PC-9 (cell line): ENCODE measurements at regions not wholly inside any gene's neighbourhood (a gene's known extent, or its start where the extent isn't known, plus 50 kb on each side); places are given as distances from the start of the nearest gene placed in this dataset.

Source experiments
- BruUV-seq: library from RNA; stranded (reverse); fragments of 400-500 nt; replicated peaks from 2 replicates; lab custom pipeline; 2021; lab: Mats Ljungman, UMichigan
- CTCF ChIA-PET: fragments of 300-600 bp; sonication (Branson Sonifier 250); formaldehyde crosslinking; loops from one replicate; lab custom pipeline; 2022; ENCODE audit warnings: antibody characterized with exemption; lab: Charles Lee
- POLR2A ChIA-PET: fragments of 300-600 bp; sonication (Branson Sonifier 250); formaldehyde crosslinking; loops from one replicate; lab custom pipeline; 2022; ENCODE audit warnings: antibody characterized with exemption; ENCODE audit not compliant: unreplicated experiment; lab: Charles Lee
- DNase-seq, 2 experiments: peaks; one replicate each; pipeline versions ENCODE4 v3.0.0 to v3.0.0-alpha.2; 2015 to 2022; ENCODE audit warnings: mixed read lengths in 1 of 2
- H2AFZ ChIP-seq: fragments of 200-600 bp; sonication (generic); 2 replicates; pipeline ENCODE4 v1.8.1; 2017; ENCODE audit warnings: antibody characterized with exemption
- H3F3A ChIP-seq: fragments of 200-600 bp; sonication (generic); 2 replicates; pipeline ENCODE4 v1.8.1; 2017; ENCODE audit warnings: antibody characterized with exemption, mild to moderate bottlenecking, low read depth; ENCODE audit not compliant: insufficient read depth
- H3K27ac ChIP-seq: fragments of 200-600 bp; sonication (generic); 2 replicates; pipeline ENCODE4 v1.6.1; 2016; ENCODE audit warnings: mixed run types
- H3K27me3 ChIP-seq: fragments of 200-600 bp; sonication (generic); 2 replicates; pipeline ENCODE4 v1.6.1; 2016; ENCODE audit warnings: low read depth, mixed run types; ENCODE audit not compliant: insufficient read depth
- H3K36me3 ChIP-seq: fragments of 200-600 bp; sonication (generic); 2 replicates; pipeline ENCODE4 v1.6.1; 2016; ENCODE audit warnings: low read depth, mixed run types
- H3K4me1 ChIP-seq: fragments of 200-600 bp; sonication (generic); replicated peaks from 2 replicates; pipeline ENCODE4 v1.6.1; 2016; ENCODE audit warnings: mixed run types; ENCODE audit not compliant: insufficient read depth
- H3K4me2 ChIP-seq: fragments of 200-600 bp; sonication (generic); 2 replicates; pipeline ENCODE4 v1.6.1; 2017; ENCODE audit warnings: mixed run types
- H3K4me3 ChIP-seq: fragments of 200-600 bp; sonication (generic); 2 replicates; pipeline ENCODE4 v1.6.1; 2016; ENCODE audit warnings: mixed run types
- H3K79me2 ChIP-seq: fragments of 200-600 bp; sonication (generic); 2 replicates; pipeline ENCODE4 v1.6.1; 2017; ENCODE audit warnings: low read depth, mixed run types
- H3K9me2 ChIP-seq: fragments of 200-600 bp; sonication (generic); 2 replicates; pipeline ENCODE4 v1.8.1; 2017; ENCODE audit warnings: mild to moderate bottlenecking; ENCODE audit not compliant: insufficient read depth
- H3K9me3 ChIP-seq: fragments of 200-600 bp; sonication (generic); 2 replicates; pipeline ENCODE4 v1.8.1; 2016; ENCODE audit warnings: low read depth; ENCODE audit not compliant: insufficient read depth
- H4K20me1 ChIP-seq: fragments of 200-600 bp; sonication (generic); 2 replicates; pipeline ENCODE4 v1.8.1; 2017; ENCODE audit not compliant: insufficient read depth
- EZH2 ChIP-seq: fragments of 200-600 bp; sonication (generic); IDR thresholded peaks from 2 replicates; pipeline ENCODE4 v1.8.0; 2017; ENCODE audit warnings: antibody characterized with exemption, low read depth
- intact Hi-C: fragments of 100-400 bp; cut with micrococcal nuclease; formaldehyde crosslinking; loops from one replicate; pipeline ENCODE4 v1.10.0; 2022; ENCODE audit not compliant: unreplicated experiment
- TF ChIP-seq, protein P1 (sequence below): fragments of 200-600 bp; sonication (generic); conservative IDR thresholded peaks from 2 replicates; pipeline ENCODE4 v1.6.1; 2017; ENCODE audit warnings: mixed run types, antibody characterized with exemption, mild to moderate bottlenecking, moderate library complexity

DNA sequence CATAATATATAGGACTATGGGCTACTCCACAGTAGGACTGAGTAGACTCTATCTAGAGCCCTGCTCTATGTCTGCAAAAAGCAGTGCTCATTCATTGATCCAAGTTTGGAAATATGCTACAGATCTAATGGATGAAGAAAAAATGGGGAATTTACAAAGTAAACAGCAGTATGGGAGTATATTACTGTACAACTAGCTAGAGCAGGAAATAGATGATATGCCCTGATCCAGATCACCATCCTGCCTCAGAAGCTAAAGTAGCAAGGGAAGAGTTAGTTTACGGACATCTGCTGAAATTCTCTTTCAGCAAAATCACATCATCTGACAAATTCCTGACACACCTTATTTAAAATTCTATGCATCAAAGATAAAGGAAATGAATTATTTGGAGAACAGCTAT is 168.2 kb upstream of the SEMA3A start:
- Histone ChIP-seq H3K4me1 (no peaks in the 10 kb centered on the region), H3F3A (no peaks in the 10 kb centered on the region), H3K4me2 (no peak overlapping the region), H3K27ac (no peak overlapping the region), H3K9me2 (peaks cover 6% of the 10 kb centered on the region; the same call in 1 of the 2 replicates), H2AFZ (no peak overlapping the region), H3K36me3 (no peaks in the 10 kb centered on the region), H3K4me3 (no peak overlapping the region), H3K79me2 (no peaks in the 10 kb centered on the region), H4K20me1 (no peaks in the 10 kb centered on the region), H3K27me3 (no peaks in the 10 kb centered on the region), H3K9me3 (no peaks in the 10 kb centered on the region)
- ChIA-PET CTCF (interaction anchor here (0.6 kb wide), 1 partner anchor 168 kb away, joined by 3 read pairs; the partner anchor contains the start of gene SEMA3A), POLR2A (no interaction called here)
- no peak for TF ChIP-seq EZH2
- TF ChIP-seq, protein P1, sequence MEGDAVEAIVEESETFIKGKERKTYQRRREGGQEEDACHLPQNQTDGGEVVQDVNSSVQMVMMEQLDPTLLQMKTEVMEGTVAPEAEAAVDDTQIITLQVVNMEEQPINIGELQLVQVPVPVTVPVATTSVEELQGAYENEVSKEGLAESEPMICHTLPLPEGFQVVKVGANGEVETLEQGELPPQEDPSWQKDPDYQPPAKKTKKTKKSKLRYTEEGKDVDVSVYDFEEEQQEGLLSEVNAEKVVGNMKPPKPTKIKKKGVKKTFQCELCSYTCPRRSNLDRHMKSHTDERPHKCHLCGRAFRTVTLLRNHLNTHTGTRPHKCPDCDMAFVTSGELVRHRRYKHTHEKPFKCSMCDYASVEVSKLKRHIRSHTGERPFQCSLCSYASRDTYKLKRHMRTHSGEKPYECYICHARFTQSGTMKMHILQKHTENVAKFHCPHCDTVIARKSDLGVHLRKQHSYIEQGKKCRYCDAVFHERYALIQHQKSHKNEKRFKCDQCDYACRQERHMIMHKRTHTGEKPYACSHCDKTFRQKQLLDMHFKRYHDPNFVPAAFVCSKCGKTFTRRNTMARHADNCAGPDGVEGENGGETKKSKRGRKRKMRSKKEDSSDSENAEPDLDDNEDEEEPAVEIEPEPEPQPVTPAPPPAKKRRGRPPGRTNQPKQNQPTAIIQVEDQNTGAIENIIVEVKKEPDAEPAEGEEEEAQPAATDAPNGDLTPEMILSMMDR, result no peak
- no peak for DNase-seq
- BruUV-seq, result no TSS peak
- intact Hi-C loops, result no loop called here

DNA sequence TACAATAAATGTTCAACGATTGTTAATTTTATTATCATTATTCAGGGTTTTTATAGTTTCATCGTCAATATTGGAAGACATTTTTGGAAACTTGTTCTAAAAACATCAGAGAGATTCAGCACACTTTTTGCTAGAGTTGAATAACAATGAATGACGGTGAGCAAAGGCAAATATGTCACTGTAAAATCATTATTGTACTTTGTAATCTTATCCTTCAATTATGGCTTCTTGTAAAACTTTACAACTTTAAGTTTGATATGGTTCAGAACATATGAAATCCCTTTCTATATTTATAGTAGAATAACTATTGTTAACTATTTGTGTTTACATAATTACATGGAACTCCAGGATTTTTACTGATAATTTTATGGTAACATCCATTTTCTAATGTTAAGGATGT is 167.8 kb upstream of the SEMA3A start:
- ChIA-PET CTCF (interaction anchor here (0.6 kb wide), 1 partner anchor 168 kb away, joined by 3 read pairs; the partner anchor contains the start of gene SEMA3A), POLR2A (no interaction called here)
- no peak overlapping the region for H3K4me2 ChIP-seq
- no peak overlapping the region for H3K27ac ChIP-seq
- no peaks in the 10 kb centered on the region for H3K27me3 ChIP-seq
- intact Hi-C loops, result no loop called here
- no peaks in the 10 kb centered on the region for H4K20me1 ChIP-seq
- no peak overlapping the region for H3K4me3 ChIP-seq
- DNase-seq, result no peak
- BruUV-seq, result no TSS peak
- H2AFZ ChIP-seq, result no peak overlapping the region
- H3K9me3 ChIP-seq, result no peaks in the 10 kb centered on the region
- H3K4me1 ChIP-seq, result no peaks in the 10 kb centered on the region
- TF ChIP-seq EZH2, result no peak
- TF ChIP-seq, protein P1, result no peak
- H3K79me2 ChIP-seq, result no peaks in the 10 kb centered on the region
- peaks cover 6% of the 10 kb centered on the region; the same call in 1 of the 2 replicates for H3K9me2 ChIP-seq
- H3F3A ChIP-seq, result no peaks in the 10 kb centered on the region
- no peaks in the 10 kb centered on the region for H3K36me3 ChIP-seq

DNA sequence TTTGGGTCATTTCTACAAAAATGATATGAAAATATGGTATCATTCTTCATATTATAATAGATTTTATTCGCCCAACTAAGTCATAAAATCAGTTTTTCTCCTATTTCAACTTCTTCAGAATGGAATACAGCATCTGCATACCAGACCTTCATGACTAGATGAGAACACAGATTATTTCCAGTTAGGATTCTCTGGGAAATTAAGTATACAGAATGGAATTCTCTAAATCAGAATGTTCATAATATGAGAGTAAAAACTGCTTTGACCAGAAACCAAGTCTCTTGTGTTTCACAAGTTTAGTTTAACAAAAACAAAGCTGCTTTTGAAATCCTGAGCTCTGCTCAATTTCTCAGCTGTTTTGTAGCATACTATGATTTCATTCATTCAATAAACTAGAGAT is 160.3 kb upstream of the SEMA3A start:
- Histone ChIP-seq H3K4me2 (no peak overlapping the region), H3K4me1 (no peaks in the 10 kb centered on the region), H3K9me2 (no peaks in the 10 kb centered on the region), H4K20me1 (no peaks in the 10 kb centered on the region), H3K36me3 (no peaks in the 10 kb centered on the region), H3K4me3 (no peak overlapping the region), H2AFZ (no peak overlapping the region), H3K79me2 (no peaks in the 10 kb centered on the region), H3F3A (no peaks in the 10 kb centered on the region), H3K9me3 (no peaks in the 10 kb centered on the region), H3K27ac (no peak overlapping the region), H3K27me3 (no peaks in the 10 kb centered on the region)
- ChIA-PET CTCF (no interaction called here), POLR2A (no interaction called here)
- intact Hi-C loops, result no loop called here
- no TSS peak for BruUV-seq
- DNase-seq, result no peak
- TF ChIP-seq, protein P1, result no peak
- no peak for TF ChIP-seq EZH2
